ENCODE measurements at regions not wholly inside any gene's neighbourhood (a gene's known extent, or its start where the extent isn't known, plus 50 kb on each side); places are given as distances from the start of the nearest gene placed in this dataset.

DNA sequence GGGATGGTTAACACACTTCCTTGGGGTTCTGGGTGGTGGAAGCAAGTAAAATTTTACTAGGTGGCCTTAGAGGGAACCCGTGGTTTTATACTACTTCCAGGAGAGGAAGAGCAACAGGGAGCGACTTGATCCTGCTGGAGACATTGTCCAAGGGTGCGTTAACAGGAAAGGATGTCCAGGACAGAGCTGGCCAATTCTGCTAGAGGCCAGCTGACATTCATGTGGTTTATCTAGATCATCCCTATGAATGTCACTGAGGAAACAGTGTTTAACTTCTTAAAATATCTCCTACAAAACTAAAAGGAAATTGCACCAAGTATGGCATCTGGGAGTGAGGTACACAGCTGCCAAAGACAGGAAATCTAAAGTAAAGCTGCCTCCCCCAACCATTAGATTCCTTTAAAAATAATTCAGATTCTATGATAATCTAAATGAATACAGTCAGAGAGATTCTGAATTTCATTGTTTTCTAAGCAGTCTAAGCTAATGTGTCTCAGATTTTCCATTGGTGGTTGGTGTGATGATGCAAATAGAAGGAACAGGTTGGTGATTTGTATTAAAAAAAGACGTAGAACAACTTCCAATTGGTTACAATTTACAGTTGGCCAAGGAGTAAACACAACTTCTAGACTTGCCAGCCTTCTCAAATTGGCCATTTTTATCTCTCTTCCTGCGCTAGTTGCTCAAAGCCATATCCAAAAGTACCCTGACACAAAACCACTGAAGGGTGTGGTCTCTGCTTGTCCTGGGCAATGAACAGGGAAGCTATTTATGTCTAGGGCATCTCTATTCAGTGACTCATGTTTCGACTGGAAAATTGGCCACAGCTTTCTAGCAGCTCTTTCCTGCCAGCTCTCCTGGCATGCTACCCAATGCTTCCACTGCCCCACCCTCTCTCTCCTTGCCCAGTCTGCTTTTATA is 574.7 kb upstream of the MEF2C start:
- peak; percentile 81 for DNase-seq (ENCODE audit: low spot score)

DNA sequence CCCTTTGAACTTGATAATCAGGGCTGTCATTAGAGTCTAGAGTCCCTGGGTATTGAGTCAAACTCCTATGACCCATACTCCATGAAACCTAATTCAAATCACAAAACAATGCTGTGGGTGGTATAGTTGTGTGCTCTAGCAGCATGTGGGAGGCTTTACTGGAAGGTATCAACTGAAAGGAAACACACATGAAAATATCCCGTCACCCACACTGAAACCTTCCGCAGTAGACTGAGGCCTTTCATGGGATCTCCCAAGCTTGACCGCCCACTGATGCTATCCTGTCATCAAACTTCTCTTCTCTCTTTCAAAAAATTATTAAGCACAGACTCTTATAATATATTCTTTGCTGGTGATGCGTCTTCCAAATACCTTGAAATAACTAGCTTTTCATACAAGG is 569.1 kb upstream of the MEF2C start:
- DNase-seq (ENCODE audit: low spot score): no peak

DNA sequence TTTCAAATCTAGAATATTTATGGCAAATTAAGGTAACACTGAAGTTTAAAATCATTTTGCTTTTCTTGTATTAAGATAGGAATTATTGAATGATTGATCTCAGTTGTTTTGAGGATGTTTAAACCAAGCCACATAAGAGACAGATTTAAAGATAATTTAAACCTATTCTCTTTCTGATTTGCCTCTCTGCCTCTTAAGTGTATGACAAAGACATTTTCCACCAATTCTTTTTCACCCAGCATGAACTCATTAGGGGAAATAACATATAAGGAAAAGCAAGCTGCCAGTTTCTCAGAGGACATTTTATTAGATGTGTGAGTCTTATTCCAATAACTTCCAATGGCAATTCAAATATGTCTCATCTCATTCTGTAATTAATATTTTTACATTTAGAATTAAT is 568.3 kb upstream of the MEF2C start:
- DNase-seq (ENCODE audit: low spot score): no peak

DNA sequence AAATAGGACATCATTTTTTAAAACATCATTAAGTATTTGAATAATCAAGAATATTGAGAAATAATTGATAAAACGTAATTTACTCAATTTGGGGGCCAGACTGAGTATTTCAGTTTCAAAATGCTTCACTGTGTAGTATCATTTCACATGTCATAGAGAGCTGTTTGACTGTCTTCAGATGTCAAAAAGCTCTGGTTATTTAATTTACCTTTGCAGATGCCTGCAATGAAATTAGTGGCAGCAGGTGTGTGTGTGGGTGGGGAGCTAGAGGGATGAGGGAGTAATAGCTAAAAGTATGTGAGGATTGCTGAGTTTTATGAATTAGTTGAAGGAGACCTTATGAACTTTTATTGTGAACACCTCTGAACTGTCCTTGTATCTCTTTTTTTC is 567.2 kb upstream of the MEF2C start:
- DNase-seq (ENCODE audit: low spot score): no peak

DNA sequence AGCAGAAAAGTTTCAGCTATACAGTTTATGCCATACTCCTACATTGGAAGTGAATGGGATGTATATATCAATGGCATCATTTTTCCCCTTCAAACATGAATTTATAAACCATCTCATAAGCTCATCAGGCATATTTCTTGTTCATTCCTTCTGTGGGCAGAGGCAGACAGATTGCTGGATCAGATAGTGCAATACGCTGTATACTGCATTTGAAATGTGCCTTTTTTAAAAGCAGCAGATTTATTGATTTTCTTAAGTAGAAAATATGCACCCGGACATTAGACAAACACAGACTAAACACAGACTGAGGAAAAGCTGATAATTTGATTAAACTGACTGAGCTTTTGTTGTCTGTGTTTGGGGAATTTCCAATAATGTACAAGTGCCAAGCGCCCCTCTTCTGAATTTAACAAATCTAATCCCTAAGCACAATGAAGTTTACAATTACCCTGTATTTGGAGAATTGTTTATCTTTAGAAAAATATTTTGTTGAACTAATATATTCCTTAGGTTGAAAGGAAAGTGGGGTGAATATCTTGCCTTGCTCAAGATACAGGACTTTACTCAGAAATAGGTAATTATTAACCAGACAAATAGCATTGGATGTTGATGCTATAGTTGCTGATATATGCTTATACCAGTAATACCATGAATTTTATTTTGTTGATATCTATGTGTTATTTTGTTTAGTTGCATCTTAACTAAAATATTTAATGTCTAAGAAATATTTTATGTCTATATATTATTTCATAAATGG is 566.6 kb upstream of the MEF2C start:
- no peak for DNase-seq (ENCODE audit: low spot score)

DNA sequence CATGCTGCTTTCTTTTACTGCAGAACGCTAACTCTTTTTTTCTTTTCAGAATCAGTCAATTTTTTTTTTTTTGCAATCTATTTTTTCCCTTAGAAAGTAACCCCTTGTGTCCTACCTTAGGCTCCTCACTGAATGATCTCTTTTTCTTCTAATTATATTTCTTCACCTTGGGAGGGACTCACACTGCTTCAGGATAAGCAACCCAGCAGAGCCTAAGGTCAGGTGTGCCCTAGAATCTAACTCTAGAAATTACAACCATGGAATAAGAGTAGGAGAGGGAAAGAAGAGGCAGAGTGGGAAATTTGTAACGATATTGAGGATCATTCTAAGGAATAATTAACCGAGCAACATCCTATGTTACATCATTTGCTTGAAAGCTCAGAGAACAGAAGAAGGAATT is 564.0 kb upstream of the MEF2C start:
- no peak for DNase-seq (ENCODE audit: low spot score)

DNA sequence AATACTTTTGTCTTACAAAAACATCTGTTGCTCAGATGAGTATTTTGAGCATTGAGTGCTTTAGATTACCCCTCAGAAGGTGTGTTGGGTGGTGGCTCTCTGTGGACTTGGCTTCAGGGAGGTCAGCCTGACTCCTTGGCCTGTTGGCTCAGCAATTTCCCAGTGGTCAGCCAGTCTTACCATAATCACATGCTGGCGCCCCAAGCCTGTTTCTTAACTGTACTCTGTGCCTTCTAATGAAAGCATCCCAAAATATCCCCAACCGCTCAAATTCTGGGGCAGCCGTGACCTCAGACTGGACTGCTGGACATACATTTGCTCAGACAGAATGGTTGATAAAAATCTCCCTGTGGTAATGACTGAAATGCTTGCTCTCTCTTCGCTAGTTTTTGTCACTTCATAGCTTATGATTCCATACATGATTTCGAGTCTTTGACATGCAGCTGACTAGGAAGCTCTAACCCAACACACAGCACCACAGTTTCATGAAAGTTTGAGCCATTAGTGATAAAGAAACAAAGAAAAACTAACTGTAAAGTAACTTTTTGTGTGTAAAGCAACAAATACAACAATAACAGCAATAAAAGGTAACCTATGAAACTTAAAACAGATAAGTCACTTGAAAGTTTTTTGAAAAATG is 562.2 kb upstream of the MEF2C start:
- no peak for DNase-seq (ENCODE audit: low spot score)

DNA sequence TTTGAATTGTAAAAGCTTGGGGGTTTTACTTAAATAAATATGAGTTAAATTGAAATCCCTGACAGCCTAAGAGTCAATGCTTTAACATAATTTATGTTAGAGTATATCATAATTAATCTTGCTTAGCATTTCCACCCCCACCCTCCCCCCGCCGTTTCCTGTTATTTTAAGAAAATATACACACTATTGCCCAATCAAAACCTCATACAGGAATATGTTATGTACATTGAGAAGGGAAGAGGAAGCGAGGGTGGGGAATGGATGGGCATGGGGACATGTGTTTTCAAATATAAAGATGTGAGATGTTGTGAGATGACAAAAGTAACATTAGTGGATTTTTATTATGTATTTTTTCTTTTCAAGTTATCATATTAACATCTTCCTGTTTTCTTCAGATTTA is 561.1 kb upstream of the MEF2C start:
- DNase-seq (ENCODE audit: low spot score): no peak

DNA sequence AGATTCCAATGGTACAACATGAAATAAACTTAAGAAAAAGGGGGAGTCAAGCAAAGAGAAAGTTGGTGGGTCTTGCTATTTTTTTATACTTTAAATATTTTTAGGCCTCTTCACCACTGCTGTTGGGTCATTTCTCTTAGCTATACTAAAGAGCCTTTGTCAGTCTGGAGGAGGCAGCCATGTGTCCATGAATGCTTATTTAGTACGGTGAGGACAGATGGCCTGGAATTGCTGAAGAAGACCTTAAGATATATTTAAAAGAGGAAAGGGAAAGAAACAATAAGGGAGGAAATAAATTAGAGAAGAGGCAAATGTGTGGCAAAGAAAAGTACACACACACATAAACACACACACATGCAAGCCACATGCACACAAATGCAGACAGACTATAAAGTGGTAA is 560.5 kb upstream of the MEF2C start:
- no peak for DNase-seq (ENCODE audit: low spot score)

DNA sequence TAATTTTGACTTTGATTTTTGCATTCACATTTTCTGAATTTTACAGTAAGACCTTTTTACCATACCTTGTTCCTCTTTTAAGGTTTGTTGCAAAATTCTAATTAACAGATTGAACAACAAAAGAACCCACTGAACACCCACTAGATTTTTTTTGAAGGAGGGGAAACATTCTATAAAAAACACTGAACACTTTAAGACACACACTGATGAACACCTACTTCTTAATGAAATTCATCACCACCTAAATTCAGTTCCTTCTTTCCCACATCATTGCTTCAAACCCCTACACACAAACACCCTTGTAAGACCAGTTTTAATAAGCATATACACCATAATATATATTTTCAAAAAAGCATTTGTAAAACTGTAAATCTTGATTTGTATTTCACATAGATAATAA is 559.0 kb upstream of the MEF2C start:
- no peak for DNase-seq (ENCODE audit: low spot score)

DNA sequence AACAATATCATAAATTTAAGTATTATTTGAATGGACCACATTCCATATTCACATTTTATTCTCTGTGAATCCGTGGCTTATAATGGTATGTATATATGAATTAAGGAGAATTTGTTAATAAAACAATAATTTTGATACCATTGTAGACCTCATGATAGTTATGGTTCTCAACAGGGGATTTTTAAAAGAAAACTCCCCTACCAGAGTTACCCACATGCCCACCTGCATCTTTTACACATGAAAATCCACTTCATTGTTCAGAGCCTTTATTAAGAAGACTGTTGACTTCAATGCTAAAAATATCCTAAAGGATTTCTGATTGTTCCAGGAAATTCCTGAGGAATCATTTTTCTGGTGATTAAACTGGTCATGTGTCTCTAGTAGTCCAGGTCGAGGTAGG is 557.7 kb upstream of the MEF2C start:
- no peak for DNase-seq (ENCODE audit: low spot score)

DNA sequence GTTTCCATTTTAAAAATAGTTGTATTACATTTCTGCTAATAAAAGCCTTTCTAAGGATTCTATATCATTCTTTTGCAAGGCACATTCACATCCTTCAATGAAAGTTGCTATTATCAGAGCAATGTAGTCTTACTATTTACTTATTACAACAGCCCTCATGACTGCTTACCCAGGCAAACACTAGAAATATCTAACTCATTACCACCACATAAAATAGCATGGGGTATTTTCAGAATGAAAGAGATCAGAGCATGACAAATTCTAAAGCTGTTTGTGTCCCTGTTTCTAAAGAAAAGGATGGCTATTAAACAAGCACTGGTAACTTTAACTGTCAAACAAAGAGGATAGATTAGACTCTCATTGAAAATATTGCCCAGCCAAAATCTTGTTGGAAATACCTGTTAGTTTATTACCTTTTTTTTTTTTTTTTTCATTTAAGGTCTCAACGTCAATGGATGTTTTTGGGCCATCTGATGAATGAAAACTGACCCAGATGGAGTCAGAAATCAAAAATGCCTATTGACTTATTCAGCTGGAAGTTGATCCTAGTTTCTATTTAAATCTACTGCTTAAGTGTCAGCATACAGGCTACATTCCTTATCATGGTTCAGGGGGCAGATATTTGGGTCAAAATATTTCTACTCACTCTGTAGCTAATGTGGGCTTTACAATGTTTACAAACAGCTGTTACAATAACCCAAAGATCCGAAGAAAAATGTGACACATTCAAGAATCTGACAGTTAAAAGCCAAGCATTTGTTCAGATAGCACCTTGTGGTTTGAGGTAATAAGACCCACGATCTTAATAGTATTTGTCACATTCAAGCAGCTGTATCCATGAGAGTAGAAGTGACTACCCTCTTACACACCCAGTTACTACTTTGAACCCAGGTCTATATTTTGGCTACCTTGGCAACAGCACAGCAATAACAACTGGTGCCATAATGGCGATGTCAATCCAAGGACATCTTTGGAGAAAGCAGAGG is 554.8 kb upstream of the MEF2C start:
- no peak for DNase-seq (ENCODE audit: low spot score)

DNA sequence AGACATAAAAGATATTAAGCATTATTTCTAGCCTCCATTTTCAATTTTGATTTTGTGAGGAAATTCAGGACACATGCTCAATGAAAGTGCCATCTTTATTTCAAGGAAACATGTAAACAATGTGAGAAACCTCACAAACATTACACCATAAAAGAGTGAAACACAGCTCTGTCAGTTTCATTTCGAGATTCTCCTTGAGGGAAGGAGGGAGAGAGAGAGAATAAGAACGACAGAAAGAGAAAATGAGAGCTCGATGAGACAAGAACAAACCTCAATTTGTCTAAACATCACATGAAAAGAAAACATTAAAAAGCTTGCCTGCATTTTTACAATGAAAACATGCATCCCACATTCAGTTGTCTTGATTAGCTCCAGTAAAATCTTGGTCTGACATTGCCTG is 553.5 kb upstream of the MEF2C start:
- no peak for DNase-seq (ENCODE audit: low spot score)

DNA sequence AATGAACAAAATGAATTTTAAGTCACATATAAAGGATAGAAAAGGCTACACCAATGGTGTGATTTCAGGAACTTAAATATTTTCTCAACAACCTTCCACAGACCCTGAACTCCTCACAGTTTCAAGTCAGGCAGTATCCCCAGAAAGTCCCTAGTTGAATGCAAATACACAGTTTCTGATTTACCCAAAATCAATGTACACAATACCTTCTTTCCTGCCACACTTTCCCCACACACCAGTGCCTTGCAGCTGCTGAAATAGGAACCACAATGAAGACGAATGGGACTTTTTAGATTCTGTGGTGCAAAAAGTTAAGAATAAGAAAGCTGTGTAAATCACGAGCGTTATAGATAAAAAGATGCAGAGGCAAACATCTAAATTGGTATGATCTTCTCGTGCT is 552.4 kb upstream of the MEF2C start:
- no peak for DNase-seq (ENCODE audit: low spot score)

DNA sequence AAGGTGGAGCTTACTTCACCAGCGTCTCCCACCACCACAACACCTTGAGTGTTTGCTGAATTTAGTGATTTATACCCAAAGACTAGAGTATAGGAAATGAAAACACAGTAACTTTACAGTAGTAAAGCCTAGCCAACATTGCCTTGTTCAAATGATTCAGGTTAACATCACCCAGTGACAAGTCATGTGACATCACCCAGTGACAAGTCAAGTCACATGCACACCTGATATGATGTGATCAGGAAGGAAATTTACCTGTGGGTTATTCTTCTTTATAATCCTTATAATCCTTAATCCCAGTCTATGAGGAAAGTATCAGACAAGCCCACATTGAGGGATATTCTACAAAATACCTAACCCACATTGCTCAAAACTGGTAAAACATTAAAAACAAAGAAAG is 545.6 kb upstream of the MEF2C start:
- no peak for DNase-seq (ENCODE audit: low spot score)

DNA sequence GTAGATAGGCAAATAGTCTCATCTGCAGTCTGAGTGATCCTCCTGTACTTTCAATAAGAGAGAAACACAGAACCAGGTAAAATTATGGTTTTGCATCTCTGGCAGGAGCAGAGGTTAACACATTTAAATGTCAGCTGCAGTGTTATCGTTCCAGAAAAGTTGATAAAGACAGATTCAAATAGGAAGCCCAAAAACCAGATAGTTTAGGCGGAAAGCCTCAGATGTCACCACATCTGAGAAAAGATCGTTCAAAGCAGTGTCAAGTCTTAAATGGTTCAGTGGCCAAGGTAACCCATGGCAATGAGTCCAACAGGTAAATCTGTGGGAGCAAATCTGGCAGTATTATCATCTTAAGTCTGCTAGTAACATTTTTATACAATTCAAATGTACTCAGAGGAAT is 542.1 kb upstream of the MEF2C start:
- no peak for DNase-seq (ENCODE audit: low spot score)

DNA sequence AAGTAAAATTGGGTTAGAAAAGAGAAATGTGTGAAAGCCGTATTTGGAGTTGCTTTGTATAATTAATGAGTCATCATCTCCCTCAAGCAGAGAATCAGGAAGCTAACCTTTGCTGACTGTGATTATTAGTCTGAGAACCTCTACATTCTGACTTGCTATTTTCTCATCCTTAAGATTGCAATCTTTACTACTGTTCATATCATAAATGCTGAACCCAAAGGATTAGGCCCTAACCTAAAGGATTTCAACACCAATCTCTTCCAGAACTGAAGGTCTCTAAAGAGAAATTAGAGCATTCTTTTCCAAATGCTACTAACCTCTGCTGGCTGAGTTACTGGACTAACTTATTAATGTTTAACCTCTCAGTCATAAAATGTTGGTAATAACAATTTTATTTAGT is 538.1 kb upstream of the MEF2C start:
- peak; percentile 19 for DNase-seq (ENCODE audit: low spot score)

DNA sequence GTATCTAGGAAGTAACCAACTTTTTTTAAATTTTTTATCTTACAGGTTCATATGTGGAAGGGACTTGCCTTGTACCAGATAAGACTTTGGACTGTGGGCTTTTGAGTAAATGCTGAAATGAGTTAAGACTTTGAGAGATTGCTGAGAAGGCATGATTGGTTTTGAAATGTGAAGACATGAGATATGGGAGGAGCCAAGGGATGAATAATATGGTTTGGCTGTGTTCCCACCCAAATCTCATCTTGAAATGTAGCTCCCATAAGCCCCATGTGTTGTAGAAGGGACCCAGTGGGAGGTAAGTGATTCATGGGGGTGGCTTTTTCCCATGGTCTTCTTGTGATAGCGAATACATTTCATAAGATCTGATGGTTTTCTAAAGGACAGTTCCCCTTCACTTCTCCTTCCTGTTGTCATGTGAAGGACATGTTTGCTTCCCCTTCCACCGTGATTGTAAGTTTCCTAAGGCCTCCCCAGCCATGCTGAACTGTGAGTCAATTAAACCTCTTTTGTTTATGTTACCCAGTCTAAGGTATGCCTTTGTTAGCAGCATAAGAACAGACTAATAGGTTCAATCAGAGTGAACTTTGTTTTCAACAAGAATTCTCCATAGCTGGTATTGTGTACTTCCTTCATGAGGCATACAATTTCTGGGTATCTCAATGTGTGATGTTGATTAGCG is 535.6 kb upstream of the MEF2C start:
- no peak for DNase-seq (ENCODE audit: low spot score)

DNA sequence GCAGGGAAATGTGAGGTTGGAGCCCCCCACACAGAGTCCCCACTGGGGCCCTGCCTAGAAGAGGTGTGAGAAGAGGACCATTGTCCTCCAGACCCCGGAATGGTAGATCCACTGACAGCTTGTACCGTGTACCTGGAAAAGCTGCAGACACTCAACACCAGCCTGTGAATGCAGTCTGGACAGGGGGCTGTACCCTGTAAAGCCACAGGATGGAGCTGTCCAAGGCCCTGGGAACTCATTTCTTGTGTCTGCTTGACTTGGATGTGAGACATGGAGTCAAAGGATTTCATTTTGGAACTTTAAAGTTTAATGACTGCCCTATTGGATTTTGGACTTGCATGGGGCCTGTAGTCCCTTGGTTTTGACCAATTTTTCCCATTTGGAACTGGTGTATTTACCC is 535.0 kb upstream of the MEF2C start:
- no peak for DNase-seq (ENCODE audit: low spot score)

DNA sequence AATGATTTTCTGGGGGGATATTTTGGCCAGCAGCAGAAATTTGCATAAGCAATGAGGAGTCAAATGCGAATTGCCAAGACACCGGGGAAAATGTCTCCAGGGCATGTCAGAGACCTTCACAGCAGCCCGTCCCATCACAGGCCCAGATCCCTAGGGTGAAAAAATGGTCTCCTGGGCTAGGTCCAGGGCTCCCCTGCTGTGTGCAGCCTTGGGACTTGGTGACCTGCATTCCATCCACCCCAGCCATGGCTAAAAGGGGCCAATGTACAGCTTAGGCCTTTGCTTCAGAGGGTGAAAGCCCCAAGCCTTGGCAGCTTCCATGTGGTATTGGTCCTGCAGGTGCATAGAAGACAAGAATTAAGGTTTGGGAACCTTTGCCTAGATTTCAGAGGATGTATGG is 534.5 kb upstream of the MEF2C start:
- DNase-seq (ENCODE audit: low spot score): no peak

DNA sequence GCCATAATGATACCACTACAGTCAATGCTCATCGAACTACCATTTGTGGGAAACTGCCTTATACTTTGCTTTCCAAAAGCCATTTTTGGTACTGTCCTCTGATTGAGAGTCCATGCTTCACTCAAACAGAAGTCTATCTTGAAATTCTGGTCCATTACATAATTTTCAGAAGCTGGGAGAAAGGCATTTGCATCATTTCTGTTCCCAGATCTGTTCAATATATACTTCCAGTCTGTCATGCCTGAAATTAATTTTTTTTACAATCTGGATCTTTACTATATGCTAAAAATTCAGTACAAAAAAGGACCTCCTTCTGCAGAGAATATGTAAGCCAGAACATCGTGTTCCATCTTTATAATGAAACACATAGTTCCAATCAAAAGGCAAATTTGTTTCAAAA is 528.9 kb upstream of the MEF2C start:
- no peak for DNase-seq (ENCODE audit: low spot score)

All from AG08395 (cell line).